GM12872 (cell line): ENCODE measurements at regions not wholly inside any gene's neighbourhood (a gene's known extent, or its start where the extent isn't known, plus 50 kb on each side); places are given as distances from the start of the nearest gene placed in this dataset.

Experiments used
- CTCF ChIP-seq: IDR thresholded peaks from 3 replicates; pipeline ENCODE4 v1.5.1; 2011; ENCODE audit warnings: low read depth, mild to moderate bottlenecking, low read length, moderate library complexity; ENCODE audit not compliant: insufficient read depth

- TF ChIP-seq CTCF, result no peak
These were observed 184.7 kb downstream of the MYCN start for GRCh38 chr2:16124881-16125613.

- TF ChIP-seq CTCF, result no peak
These were observed 183.8 kb downstream of the MYCN start for GRCh38 chr2:16123856-16124780.

- TF ChIP-seq CTCF, result no peak
These were observed 183.1 kb downstream of the MYCN start for GRCh38 chr2:16123421-16123820.

GRCh38 chr2:16122556-16122955 lies 182.2 kb downstream of the MYCN start:
- no peak for TF ChIP-seq CTCF

- no peak for TF ChIP-seq CTCF
These were observed 181.6 kb downstream of the MYCN start for GRCh38 chr2:16121986-16122390.

- no peak for TF ChIP-seq CTCF
These were observed 181.1 kb downstream of the MYCN start for GRCh38 chr2:16121231-16121985.
